Left forelimb (tissue), 1 donor: ENCODE measurements at regions not wholly inside any gene's neighbourhood (a gene's known extent, or its start where the extent isn't known, plus 50 kb on each side); places are given as distances from the start of the nearest gene placed in this dataset.

Experiments
- DNase-seq: peaks from one replicate; pipeline ENCODE4 v3.0.0-alpha.2; 2018; ENCODE audit warnings: low spot score

DNA sequence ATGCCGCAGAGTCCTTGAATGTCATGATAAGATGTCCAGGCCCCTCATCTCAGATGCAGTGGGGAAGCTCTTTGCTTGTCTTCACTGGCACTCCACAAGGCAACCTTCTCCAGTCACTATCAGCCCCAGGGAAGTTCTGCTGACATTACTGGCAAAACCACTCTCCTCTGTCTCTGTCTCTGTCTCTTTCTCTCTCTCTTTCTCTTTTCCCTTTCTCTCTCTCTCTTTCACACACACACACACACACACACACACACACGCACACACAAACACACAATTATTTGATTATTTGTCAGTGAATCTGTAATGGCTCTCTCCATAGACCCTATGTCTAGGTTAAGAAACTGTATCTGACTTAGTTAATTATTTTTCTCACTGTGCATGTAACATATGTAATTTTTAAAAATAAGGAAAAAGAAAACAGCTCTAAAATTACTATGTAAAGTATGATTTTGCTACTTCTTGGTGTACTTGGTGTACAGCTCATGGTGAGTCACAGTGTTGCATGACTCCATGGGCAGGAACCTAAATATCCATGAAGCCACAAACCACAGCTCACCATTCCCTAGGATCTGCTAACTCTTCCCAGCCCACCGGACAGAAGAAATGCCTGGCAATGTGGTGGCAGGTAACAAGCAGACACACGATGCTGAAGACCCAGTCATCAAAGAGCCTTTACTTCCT is 594.9 kb upstream of the ID2 start:
- DNase-seq, result no peak

DNA sequence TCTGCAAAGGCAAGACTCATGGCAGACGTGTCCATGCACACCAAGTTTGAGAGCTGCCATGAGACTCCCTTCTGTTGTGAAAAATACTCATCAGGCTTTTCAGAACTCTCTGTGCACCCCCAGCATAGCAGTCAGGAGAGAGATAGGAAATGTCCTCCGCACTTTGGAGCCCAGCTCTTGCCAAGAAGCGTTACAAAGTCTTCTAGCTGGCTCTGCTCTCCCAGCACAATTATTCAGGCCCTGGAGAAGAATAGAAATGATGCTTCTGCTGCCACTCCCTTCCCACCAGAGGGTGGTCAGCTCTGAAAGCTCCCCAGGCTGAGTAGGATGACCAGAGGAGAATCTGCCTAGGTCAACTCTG is 594.4 kb upstream of the ID2 start:
- DNase-seq, result no peak

GRCh38 chr2:8088810-8089209 is 593.0 kb upstream of the ID2 start:
- no peak for DNase-seq

- DNase-seq, result no peak
Measured at GRCh38 chr2:8089596-8089995, 592.3 kb upstream of the ID2 start.

GRCh38 chr2:8090748-8091700 is 590.8 kb upstream of the ID2 start:
- DNase-seq, result no peak

DNA sequence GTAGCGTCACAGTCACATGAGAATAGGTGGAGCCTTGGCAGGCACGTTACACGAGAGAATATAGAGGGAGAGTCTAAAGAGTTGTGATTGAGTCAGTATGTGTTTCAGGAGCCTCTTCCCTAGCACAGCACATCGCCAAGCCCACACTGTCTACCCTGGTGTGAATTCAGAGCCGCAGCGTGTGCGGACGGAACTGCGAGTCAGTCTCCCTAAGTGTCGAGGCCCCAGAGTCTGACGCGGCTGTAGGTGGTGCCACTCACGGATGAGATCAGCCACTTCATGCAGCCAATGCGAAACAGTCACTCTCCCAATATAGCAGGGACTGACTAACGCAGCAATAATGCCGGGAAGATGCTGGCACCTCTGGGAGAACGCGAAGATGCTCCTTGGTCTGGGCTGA is 587.3 kb upstream of the ID2 start:
- no peak for DNase-seq

DNA sequence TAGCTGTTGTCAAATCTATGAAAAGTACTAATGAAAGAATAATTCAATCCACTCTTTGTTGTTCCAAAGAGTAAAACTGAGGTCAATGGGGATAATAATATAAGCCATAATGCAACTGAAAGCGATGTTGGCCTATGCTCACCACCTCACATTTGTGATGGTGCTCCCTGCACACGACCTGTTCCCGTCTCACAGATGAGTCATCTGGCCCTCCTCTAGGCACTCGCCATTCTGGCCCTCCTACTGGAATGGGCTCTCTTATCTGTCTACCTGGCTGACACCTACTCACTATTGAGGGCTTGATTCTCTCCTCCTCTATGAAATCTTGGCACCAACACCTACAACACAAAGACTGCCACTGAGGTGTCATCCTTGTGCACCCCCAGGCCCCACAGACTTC is 585.9 kb upstream of the ID2 start:
- no peak for DNase-seq

- no peak for DNase-seq
Measured at GRCh38 chr2:8096484-8096883, 585.4 kb upstream of the ID2 start.

GRCh38 chr2:8098476-8099266 is 583.2 kb upstream of the ID2 start:
- DNase-seq, result no peak

- DNase-seq, result no peak
Measured at GRCh38 chr2:8099267-8099582, 582.6 kb upstream of the ID2 start.

DNA sequence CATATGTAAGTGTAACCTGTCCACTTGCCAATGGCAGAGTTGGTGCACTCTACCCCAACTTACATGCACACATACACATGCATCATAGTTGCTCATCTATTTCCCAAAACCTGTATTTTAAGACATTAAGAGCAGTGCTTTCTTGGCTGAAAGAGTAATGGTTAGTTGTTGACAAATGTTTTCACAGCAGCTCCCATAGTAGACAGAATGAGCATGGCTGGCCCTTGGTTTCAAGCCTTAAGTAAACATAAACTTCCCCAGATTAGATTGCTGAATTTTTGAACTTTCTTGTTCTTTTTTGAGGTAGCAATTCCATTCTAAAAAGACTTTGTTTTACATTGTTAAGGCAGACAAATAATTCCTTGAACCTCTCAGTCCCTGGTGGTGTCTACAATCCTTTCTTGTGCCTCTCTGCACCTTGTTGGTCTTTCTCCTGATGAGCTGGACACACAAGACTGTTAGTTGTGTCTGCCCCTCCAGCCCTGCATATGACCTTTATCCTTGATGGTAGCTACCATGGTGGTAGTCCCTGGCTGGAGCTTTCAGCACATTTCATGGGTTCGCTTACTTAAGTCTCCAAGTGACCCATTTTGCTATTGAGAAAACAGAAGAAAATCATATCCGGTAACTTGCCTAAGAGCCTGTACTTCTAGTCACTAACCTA is 580.1 kb upstream of the ID2 start:
- DNase-seq, result no peak

- DNase-seq, result no peak
Measured at GRCh38 chr2:8102470-8102869, 579.4 kb upstream of the ID2 start.

DNA sequence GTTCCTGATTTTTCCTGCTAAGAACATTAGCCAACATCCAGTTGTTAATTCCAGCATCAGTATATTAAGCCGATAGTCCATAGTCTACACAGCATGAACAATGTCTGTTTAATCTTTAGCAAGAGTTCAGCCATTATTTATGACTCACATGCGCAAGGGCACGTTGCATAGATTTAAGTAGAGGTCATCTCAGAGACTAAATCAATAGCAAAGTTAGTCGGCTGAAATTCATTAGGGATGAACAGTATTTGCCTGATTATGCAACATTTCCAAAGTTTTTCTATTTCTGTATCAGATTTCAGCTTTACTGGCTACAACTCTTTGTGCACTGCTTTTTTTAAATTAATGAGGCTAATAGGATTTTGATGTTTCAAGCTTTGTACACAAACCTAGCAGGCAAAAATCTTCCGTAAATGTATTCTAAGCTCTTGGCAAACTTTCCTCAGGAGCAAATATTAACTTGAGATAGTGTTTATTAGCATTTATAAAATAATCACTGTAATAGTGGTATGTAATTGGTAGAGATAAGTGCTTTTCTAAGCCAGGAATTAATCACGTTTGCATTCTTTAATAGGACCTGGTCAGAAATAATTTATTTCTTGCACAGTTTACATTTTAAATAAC is 578.7 kb upstream of the ID2 start:
- DNase-seq, result no peak

- no peak for DNase-seq
Measured at GRCh38 chr2:8107150-8107549, 574.7 kb upstream of the ID2 start.

DNA sequence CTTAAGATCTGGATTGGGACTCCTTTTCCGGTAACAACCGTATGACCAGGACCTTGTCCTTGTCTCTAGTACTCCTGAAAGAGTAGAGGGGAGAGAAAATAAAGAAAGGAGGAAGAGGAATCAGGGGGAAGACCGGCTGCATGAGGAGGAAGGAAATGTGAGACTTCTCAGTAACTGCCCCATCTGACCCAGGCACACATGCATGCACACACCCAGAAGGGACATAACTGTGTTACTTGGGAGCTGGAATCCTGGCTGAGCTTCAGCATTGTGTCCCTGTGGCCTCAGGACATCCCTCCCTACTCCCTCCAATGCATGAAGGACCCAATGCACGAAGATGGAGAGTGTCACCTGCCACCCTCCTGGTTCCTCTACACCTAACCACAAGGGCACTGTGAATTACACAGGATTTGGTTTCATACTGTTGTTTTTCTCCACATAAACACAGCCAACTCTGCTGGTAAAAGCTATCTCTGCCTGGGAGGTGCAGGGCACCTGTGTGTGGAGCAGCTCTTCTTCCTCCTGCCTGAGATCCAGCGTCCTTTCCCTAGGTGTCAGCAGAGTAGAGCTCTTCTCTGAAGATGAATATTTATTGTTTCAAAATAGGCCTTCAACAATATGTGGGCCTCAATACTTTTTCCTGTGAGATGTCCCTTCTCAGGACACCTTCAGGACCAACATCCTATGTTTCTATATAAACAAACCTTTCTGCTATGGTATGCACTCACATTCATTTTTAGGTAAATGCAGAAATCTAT is 574.1 kb upstream of the ID2 start:
- DNase-seq, result no peak

DNA sequence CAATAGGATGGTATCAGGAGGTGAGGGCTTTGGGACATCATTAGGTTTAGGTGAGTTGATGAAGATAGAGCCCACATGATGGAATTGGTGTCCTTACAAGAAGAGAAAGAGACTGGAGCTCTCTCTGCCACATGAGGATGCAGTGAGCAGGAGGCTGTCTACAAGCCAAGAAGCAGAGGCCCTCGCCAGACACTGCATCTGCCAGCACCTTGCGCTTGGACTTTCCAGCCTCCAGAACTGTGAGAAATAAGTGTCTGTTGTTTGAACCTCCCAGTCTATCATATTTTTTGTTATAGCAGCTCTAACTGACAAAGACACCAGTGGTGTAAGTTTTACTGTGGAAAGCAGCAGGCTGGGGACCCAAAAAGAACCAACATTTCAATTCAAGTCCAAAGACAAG is 571.1 kb upstream of the ID2 start:
- no peak for DNase-seq

DNA sequence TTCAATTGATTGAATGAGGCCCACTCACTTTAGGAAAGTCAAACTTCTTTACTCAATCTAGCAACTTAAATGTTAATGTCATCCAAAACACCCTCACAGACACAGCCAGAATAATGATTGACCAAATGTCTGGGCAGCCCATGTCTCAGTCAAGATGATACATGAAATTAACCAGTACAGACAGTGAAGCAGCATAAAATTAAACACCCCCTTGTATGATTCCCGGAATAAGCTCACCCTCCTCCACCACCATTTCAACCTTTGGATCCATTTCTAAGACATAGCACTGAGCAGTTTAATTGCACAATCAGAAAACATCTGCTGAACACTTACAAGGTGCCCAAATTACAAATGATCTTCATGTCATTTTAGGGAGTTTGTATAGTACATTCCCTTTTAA is 570.7 kb upstream of the ID2 start:
- DNase-seq, result no peak

- DNase-seq, result no peak
Measured at GRCh38 chr2:8115456-8115855, 566.4 kb upstream of the ID2 start.

GRCh38 chr2:8115966-8116365 is 565.9 kb upstream of the ID2 start:
- DNase-seq, result no peak

DNA sequence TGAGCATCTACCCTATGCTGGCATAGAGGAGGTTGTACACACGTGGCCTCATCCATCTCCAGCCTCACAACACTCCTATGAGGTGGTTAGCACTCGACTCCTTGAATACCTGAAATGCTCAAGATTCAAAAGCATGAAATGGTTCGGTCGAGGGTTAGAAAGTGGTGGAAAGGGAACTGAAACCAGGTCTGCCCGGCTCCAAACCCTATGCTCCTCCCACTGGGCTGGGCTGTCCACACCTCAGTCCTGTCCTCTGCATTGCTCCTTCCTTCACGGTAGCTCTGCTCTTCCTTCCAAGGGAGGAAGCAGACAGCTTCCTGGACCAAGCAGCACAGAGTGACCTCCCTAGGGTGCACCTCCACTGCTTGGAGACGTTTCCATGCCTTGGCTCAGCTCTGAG is 565.2 kb upstream of the ID2 start:
- no peak for DNase-seq
